ENCODE measurements at regions not wholly inside any gene's neighbourhood (a gene's known extent, or its start where the extent isn't known, plus 50 kb on each side); places are given as distances from the start of the nearest gene placed in this dataset.

- H2AFZ ChIP-seq, result no peak overlapping the region
- no peaks in the 10 kb centered on the region for H3K27me3 ChIP-seq (replicated peaks; ENCODE audit: insufficient read depth)
- H3F3A ChIP-seq (ENCODE audit: insufficient read depth), result no peaks in the 10 kb centered on the region
- no peak for TF ChIP-seq EZH2phosphoT487 (IDR thresholded peaks at IDR 0.05; ENCODE audit: insufficient read depth, low read depth)
- no peaks in the 10 kb centered on the region for H3K4me1 ChIP-seq (ENCODE audit: insufficient read depth)
- no peak overlapping the region for H3K9ac ChIP-seq
- H3K36me3 ChIP-seq (ENCODE audit: low read depth), result no peaks in the 10 kb centered on the region
- no peaks in the 10 kb centered on the region for H3K79me2 ChIP-seq (ENCODE audit: insufficient read depth)
- WGBS, 2 experiments (ENCODE audit: low coverage in 1 of 2, low lambda C conversion rate in 2 of 2, missing lambda C conversion rate in 2 of 2), result 7 to 10% methylated on average over 5 of the region's 5 CpGs
- in situ Hi-C loops (cut with MboI), result no loop called here
- H4K20me1 ChIP-seq (ENCODE audit: insufficient read depth), result no peaks in the 10 kb centered on the region
- no peak overlapping the region for H3K4me3 ChIP-seq
- H3K4me2 ChIP-seq (ENCODE audit: unreplicated experiment), result no peak overlapping the region
- H3K9me3 ChIP-seq (ENCODE audit: low read depth), result no peaks in the 10 kb centered on the region
- no peak overlapping the region for H3K27ac ChIP-seq
- no peak for DNase-seq
- no peaks in the 10 kb centered on the region for H3K9me2 ChIP-seq (ENCODE audit: insufficient read depth)
Measured at GRCh38 chr3:191531434-191531972, 70.5 kb downstream of the PYDC2 start.

DNA sequence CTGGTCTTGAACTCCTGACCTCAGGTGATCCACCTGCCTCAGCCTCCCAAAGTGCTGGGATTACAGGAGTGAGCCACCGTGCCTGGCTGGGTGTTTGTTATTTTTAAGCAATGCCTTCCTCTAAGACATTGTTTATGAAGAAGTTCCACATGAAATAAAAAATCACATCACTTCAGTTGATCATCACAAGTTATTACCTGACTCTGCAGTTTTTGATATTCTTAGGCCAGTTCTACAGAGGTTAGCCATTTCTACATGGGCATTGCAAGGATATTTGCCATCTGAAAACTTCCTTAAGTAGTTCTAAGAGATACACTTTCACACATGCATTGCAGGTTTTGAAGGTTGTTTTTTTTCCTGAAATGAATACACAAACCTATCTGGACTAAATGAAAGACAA lies 82.1 kb downstream of the PYDC2 start:
- 12 to 13% methylated on average over 1 of the region's 1 CpG for WGBS, 2 experiments (ENCODE audit: low coverage in 1 of 2, low lambda C conversion rate in 2 of 2, missing lambda C conversion rate in 2 of 2)
- Histone ChIP-seq H3K4me2 (ENCODE audit: unreplicated experiment) (no peak overlapping the region), H3K9ac (no peak overlapping the region), H3K4me3 (no peak overlapping the region), H3K27ac (no peak overlapping the region), H4K20me1 (ENCODE audit: insufficient read depth) (no peaks in the 10 kb centered on the region), H3K27me3 (replicated peaks; ENCODE audit: insufficient read depth) (no peaks in the 10 kb centered on the region), H3K4me1 (ENCODE audit: insufficient read depth) (no peaks in the 10 kb centered on the region), H3F3A (ENCODE audit: insufficient read depth) (no peaks in the 10 kb centered on the region), H3K9me2 (ENCODE audit: insufficient read depth) (no peaks in the 10 kb centered on the region), H2AFZ (no peak overlapping the region), H3K79me2 (ENCODE audit: insufficient read depth) (no peaks in the 10 kb centered on the region), H3K36me3 (ENCODE audit: low read depth) (no peaks in the 10 kb centered on the region), H3K9me3 (ENCODE audit: low read depth) (no peaks in the 10 kb centered on the region)
- no peak for DNase-seq
- no peak for TF ChIP-seq EZH2 (IDR thresholded peaks at IDR 0.05; ENCODE audit: insufficient read depth, poor library complexity, severe bottlenecking)
- no peak for TF ChIP-seq EZH2phosphoT487 (IDR thresholded peaks at IDR 0.05; ENCODE audit: insufficient read depth, low read depth)
- in situ Hi-C loops (cut with MboI), result no loop called here

- WGBS, 2 experiments (ENCODE audit: low coverage in 1 of 2, low lambda C conversion rate in 2 of 2, missing lambda C conversion rate in 2 of 2), result 15 to 24% methylated on average over 4 of the region's 4 CpGs
- no peaks in the 10 kb centered on the region for H3K36me3 ChIP-seq (ENCODE audit: low read depth)
- no peak overlapping the region for H2AFZ ChIP-seq
- no peaks in the 10 kb centered on the region for H3K4me1 ChIP-seq (ENCODE audit: insufficient read depth)
- H3K4me3 ChIP-seq, result no peak overlapping the region
- in situ Hi-C loops (cut with MboI), result no loop called here
- TF ChIP-seq EZH2 (IDR thresholded peaks at IDR 0.05; ENCODE audit: insufficient read depth, poor library complexity, severe bottlenecking) (no peak), EZH2phosphoT487 (IDR thresholded peaks at IDR 0.05; ENCODE audit: insufficient read depth, low read depth) (no peak)
- H3K4me2 ChIP-seq (ENCODE audit: unreplicated experiment), result no peak overlapping the region
- no peak for DNase-seq
- no peak overlapping the region for H3K9ac ChIP-seq
- H3K27ac ChIP-seq, result no peak overlapping the region
- no peaks in the 10 kb centered on the region for H3K9me2 ChIP-seq (ENCODE audit: insufficient read depth)
- no peaks in the 10 kb centered on the region for H3K79me2 ChIP-seq (ENCODE audit: insufficient read depth)
- no peaks in the 10 kb centered on the region for H4K20me1 ChIP-seq (ENCODE audit: insufficient read depth)
- no peaks in the 10 kb centered on the region for H3F3A ChIP-seq (ENCODE audit: insufficient read depth)
- no peaks in the 10 kb centered on the region for H3K27me3 ChIP-seq (replicated peaks; ENCODE audit: insufficient read depth)
- no peaks in the 10 kb centered on the region for H3K9me3 ChIP-seq (ENCODE audit: low read depth)
Measured at GRCh38 chr3:191543897-191544296, 82.9 kb downstream of the PYDC2 start.

- H3K9ac ChIP-seq, result no peak overlapping the region
- WGBS, 2 experiments (ENCODE audit: low coverage in 1 of 2, low lambda C conversion rate in 2 of 2, missing lambda C conversion rate in 2 of 2), result 2 to 6% methylated on average over 1 of the region's 1 CpG
- no peak for DNase-seq
- no peak for TF ChIP-seq EZH2 (IDR thresholded peaks at IDR 0.05; ENCODE audit: insufficient read depth, poor library complexity, severe bottlenecking)
- no peak for TF ChIP-seq EZH2phosphoT487 (IDR thresholded peaks at IDR 0.05; ENCODE audit: insufficient read depth, low read depth)
- no peak overlapping the region for H3K27ac ChIP-seq
- H3K9me3 ChIP-seq (ENCODE audit: low read depth), result no peaks in the 10 kb centered on the region
- no peaks in the 10 kb centered on the region for H3K4me1 ChIP-seq (ENCODE audit: insufficient read depth)
- no peaks in the 10 kb centered on the region for H3K9me2 ChIP-seq (ENCODE audit: insufficient read depth)
- H4K20me1 ChIP-seq (ENCODE audit: insufficient read depth), result no peaks in the 10 kb centered on the region
- no peaks in the 10 kb centered on the region for H3K36me3 ChIP-seq (ENCODE audit: low read depth)
- no peak overlapping the region for H3K4me3 ChIP-seq
- H2AFZ ChIP-seq, result no peak overlapping the region
- in situ Hi-C loops (cut with MboI), result no loop called here
- H3F3A ChIP-seq (ENCODE audit: insufficient read depth), result no peaks in the 10 kb centered on the region
- no peaks in the 10 kb centered on the region for H3K79me2 ChIP-seq (ENCODE audit: insufficient read depth)
- H3K4me2 ChIP-seq (ENCODE audit: unreplicated experiment), result no peak overlapping the region
- H3K27me3 ChIP-seq (replicated peaks; ENCODE audit: insufficient read depth), result no peaks in the 10 kb centered on the region
Measured at GRCh38 chr3:191549357-191549756, 88.4 kb downstream of the PYDC2 start.

DNA sequence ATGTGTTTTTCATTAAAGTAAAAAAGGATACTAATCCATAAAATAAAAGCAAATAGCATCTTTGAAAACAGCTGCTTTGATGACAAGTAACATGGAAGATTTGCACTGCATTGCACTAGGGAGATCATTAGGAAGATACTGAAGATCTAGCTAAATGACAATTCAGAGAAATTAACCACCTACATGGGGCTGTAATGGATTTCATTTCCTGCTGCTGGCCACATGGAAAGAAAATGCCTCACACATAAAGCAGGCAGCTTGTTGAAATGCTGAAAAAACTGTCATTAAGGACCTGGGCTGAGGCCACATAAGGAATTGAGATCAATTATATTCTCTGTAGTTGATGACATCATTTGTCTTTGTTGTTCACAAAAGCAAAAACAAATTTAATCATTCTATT lies 94.1 kb downstream of the PYDC2 start:
- no peaks in the 10 kb centered on the region for H3F3A ChIP-seq (ENCODE audit: insufficient read depth)
- in situ Hi-C loops (cut with MboI), result no loop called here

More for the DNA sequence above, 94.1 kb downstream of the PYDC2 start:
- DNase-seq, result no peak
- Histone ChIP-seq H3K9ac (no peak overlapping the region), H3K27me3 (replicated peaks; ENCODE audit: insufficient read depth) (no peaks in the 10 kb centered on the region), H4K20me1 (ENCODE audit: insufficient read depth) (no peaks in the 10 kb centered on the region), H3K4me3 (no peak overlapping the region), H3K9me2 (ENCODE audit: insufficient read depth) (no peaks in the 10 kb centered on the region), H3K4me2 (ENCODE audit: unreplicated experiment) (no peak overlapping the region), H3K79me2 (ENCODE audit: insufficient read depth) (no peaks in the 10 kb centered on the region), H3K4me1 (ENCODE audit: insufficient read depth) (no peaks in the 10 kb centered on the region), H3K36me3 (ENCODE audit: low read depth) (no peaks in the 10 kb centered on the region), H3K9me3 (ENCODE audit: low read depth) (no peaks in the 10 kb centered on the region), H2AFZ (no peak overlapping the region), H3K27ac (no peak overlapping the region)
- no peak for TF ChIP-seq EZH2 (IDR thresholded peaks at IDR 0.05; ENCODE audit: insufficient read depth, poor library complexity, severe bottlenecking)
- no peak for TF ChIP-seq EZH2phosphoT487 (IDR thresholded peaks at IDR 0.05; ENCODE audit: insufficient read depth, low read depth)

Data from GM23248 (cell line).